ENCODE measurements at regions not wholly inside any gene's neighbourhood (a gene's known extent, or its start where the extent isn't known, plus 50 kb on each side); places are given as distances from the start of the nearest gene placed in this dataset.

- no peaks in the 10 kb centered on the region for H3K9me3 Mint-ChIP-seq (ENCODE audit: unreplicated experiment)
- TF ChIP-seq CTCF (IDR thresholded peaks at IDR 0.05; ENCODE audit: unreplicated experiment) = no peak
- DNase-seq (ENCODE audit: low spot score) = no peak
- H3K4me3 Mint-ChIP-seq (ENCODE audit: unreplicated experiment) = no peak overlapping the region
- H3K4me1 Mint-ChIP-seq (ENCODE audit: unreplicated experiment) = peaks cover 5% of the 10 kb centered on the region
- H3K36me3 Mint-ChIP-seq (ENCODE audit: low read depth, unreplicated experiment) = no peaks in the 10 kb centered on the region
- H3K27ac Mint-ChIP-seq (ENCODE audit: unreplicated experiment) = no peak overlapping the region
- no peaks in the 10 kb centered on the region for H3K27me3 Mint-ChIP-seq (ENCODE audit: unreplicated experiment)
Observed at GRCh38 chrX:13201605-13202219, 118.1 kb downstream of the ATXN3L start.

- no peaks in the 10 kb centered on the region for H3K36me3 Mint-ChIP-seq (ENCODE audit: low read depth, unreplicated experiment)
- peaks cover 5% of the 10 kb centered on the region for H3K4me1 Mint-ChIP-seq (ENCODE audit: unreplicated experiment)
Observed at GRCh38 chrX:13200398-13200797, 119.5 kb downstream of the ATXN3L start.

GRCh38 chrX:13198762-13199064 lies 121.1 kb downstream of the ATXN3L start:
- no peak overlapping the region for H3K27ac Mint-ChIP-seq (ENCODE audit: unreplicated experiment)
- H3K4me3 Mint-ChIP-seq (ENCODE audit: unreplicated experiment) = no peak overlapping the region
- no peak for TF ChIP-seq CTCF (IDR thresholded peaks at IDR 0.05; ENCODE audit: unreplicated experiment)
- H3K36me3 Mint-ChIP-seq (ENCODE audit: low read depth, unreplicated experiment) = no peaks in the 10 kb centered on the region
- H3K9me3 Mint-ChIP-seq (ENCODE audit: unreplicated experiment) = no peaks in the 10 kb centered on the region
- H3K4me1 Mint-ChIP-seq (ENCODE audit: unreplicated experiment) = peaks cover 5% of the 10 kb centered on the region
- no peaks in the 10 kb centered on the region for H3K27me3 Mint-ChIP-seq (ENCODE audit: unreplicated experiment)
- no peak for DNase-seq (ENCODE audit: low spot score)

More at GRCh38 chrX:13200398-13200797, 119.5 kb downstream of the ATXN3L start:
- Mint-ChIP-seq H3K27me3 (ENCODE audit: unreplicated experiment) (no peaks in the 10 kb centered on the region), H3K27ac (ENCODE audit: unreplicated experiment) (no peak overlapping the region), H3K9me3 (ENCODE audit: unreplicated experiment) (no peaks in the 10 kb centered on the region), H3K4me3 (ENCODE audit: unreplicated experiment) (no peak overlapping the region)
- DNase-seq (ENCODE audit: low spot score) = no peak
- no peak for TF ChIP-seq CTCF (IDR thresholded peaks at IDR 0.05; ENCODE audit: unreplicated experiment)

- Mint-ChIP-seq H3K4me3 (ENCODE audit: unreplicated experiment) (no peak overlapping the region), H3K4me1 (ENCODE audit: unreplicated experiment) (peaks cover 1% of the 10 kb centered on the region)
Observed at GRCh38 chrX:13198056-13198761, 121.6 kb downstream of the ATXN3L start.

More at GRCh38 chrX:13198056-13198761, 121.6 kb downstream of the ATXN3L start:
- Mint-ChIP-seq H3K36me3 (ENCODE audit: low read depth, unreplicated experiment) (no peaks in the 10 kb centered on the region), H3K27me3 (ENCODE audit: unreplicated experiment) (no peaks in the 10 kb centered on the region), H3K9me3 (ENCODE audit: unreplicated experiment) (no peaks in the 10 kb centered on the region), H3K27ac (ENCODE audit: unreplicated experiment) (no peak overlapping the region)
- no peak for TF ChIP-seq CTCF (IDR thresholded peaks at IDR 0.05; ENCODE audit: unreplicated experiment)
- DNase-seq (ENCODE audit: low spot score) = no peak

Measured in endothelial cell (in vitro differentiated cells).